Prostate gland (tissue), 2 donors: ENCODE measurements at regions not wholly inside any gene's neighbourhood (a gene's known extent, or its start where the extent isn't known, plus 50 kb on each side); places are given as distances from the start of the nearest gene placed in this dataset.

Experiments used
- CTCF ChIP-seq, 4 experiments: fragments of 200-600 bp in 2 of 4; fragments of 450-650 bp in 2 of 4; sonication (generic) in 2 of 4; IDR thresholded peaks; 1 replicate in 3 of 4; 2 replicates in 1 of 4; pipeline ENCODE4 v1.5.1; 2016 to 2019; ENCODE audit warnings: antibody characterized with exemption in 4 of 4, mild to moderate bottlenecking in 2 of 4, moderate library complexity in 2 of 4
- POLR2A ChIP-seq: fragments of 450-650 bp; IDR thresholded peaks from one replicate; pipeline ENCODE4 v1.6.1; 2016; ENCODE audit warnings: antibody characterized with exemption, mild to moderate bottlenecking

DNA sequence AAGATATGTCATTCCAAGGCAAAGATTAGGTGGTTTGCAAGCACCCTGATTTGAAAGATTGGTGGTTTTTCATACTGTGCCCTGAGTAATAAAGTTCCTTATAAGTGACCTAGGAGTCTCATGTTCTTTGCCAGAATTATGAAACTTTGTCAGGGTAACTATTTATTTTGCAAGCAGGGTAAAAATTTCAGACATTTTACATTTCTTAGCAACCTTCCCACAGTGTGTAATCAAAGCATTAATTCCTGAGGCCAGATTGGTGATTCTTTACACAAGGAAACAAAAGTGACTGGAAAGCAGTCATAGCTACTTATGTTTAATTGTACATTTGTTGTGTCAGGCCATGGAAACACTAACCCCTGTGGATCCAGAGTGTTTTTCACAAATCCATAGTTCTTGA lies 998.0 kb upstream of the B3GALT2 start:
- no peak for TF ChIP-seq POLR2A
- no peak for TF ChIP-seq CTCF (IDR thresholded peaks at IDR 0.05)
